ENCODE measurements at regions not wholly inside any gene's neighbourhood (a gene's known extent, or its start where the extent isn't known, plus 50 kb on each side); places are given as distances from the start of the nearest gene placed in this dataset.

- TF ChIP-seq POLR2A (IDR thresholded peaks at IDR 0.05; ENCODE audit: low read length) (no peak), GATA1 (IDR thresholded peaks at IDR 0.05; ENCODE audit: low read depth, low read length) (no peak)
Observed at GRCh38 chr3:107973152-107973551, 117.7 kb downstream of the CD47 start.
